Kidney (tissue), 13 donors: ENCODE measurements at regions not wholly inside any gene's neighbourhood (a gene's known extent, or its start where the extent isn't known, plus 50 kb on each side); places are given as distances from the start of the nearest gene placed in this dataset.

ENCODE experiments used
- DNase-seq, 5 donors: peaks; one replicate each; pipeline ENCODE4 v3.0.0-alpha.2; 2013 to 2020
- FAIRE-seq: peaks from 2 replicates; lab custom pipeline; 2012; peaks lifted over from hg19 to GRCh38; lab: Jason Lieb, UNC
- H3K27ac ChIP-seq, 2 donors: one replicate each; pipeline ENCODE4 v1.7.0; 2013; ENCODE audit warnings: low read depth in 2 of 2, low read length in 2 of 2, inconsistent platforms in 1 of 2
- H3K27me3 ChIP-seq: one replicate; pipeline ENCODE4 v1.7.1; 2013; ENCODE audit warnings: low read length, inconsistent platforms; ENCODE audit not compliant: control insufficient read depth, insufficient read depth
- H3K36me3 ChIP-seq, 3 donors: one replicate each; pipeline versions ENCODE4 v1.7.0 to v1.7.1; 2013; ENCODE audit warnings: low read length in 3 of 3, control low read depth in 1 of 3, inconsistent platforms in 1 of 3; ENCODE audit not compliant: insufficient read depth in 3 of 3, control insufficient read depth in 2 of 3
- H3K4me1 ChIP-seq, 3 donors: one replicate each; pipeline versions ENCODE4 v1.7.0 to v1.7.1; 2013; ENCODE audit warnings: low read length in 3 of 3, inconsistent platforms in 1 of 3, low read depth in 1 of 3; ENCODE audit not compliant: control insufficient read depth in 2 of 3, insufficient read depth in 2 of 3
- H3K4me3 ChIP-seq, 3 donors: one replicate each; pipeline versions ENCODE4 v1.7.0 to v1.8.1; 2013; ENCODE audit warnings: low read length in 3 of 3, control low read depth in 1 of 3, inconsistent platforms in 1 of 3
- H3K9ac ChIP-seq, 3 donors: one replicate each; pipeline versions ENCODE4 v1.7.0 to v1.7.1; 2013; ENCODE audit warnings: low read length in 3 of 3, control low read depth in 1 of 3, inconsistent platforms in 1 of 3
- H3K9me3 ChIP-seq, 3 donors: one replicate each; pipeline versions ENCODE4 v1.7.0 to v1.7.1; 2013; ENCODE audit warnings: low read length in 3 of 3, control low read depth in 1 of 3, inconsistent platforms in 1 of 3; ENCODE audit not compliant: control insufficient read depth in 2 of 3, insufficient read depth in 1 of 3
- CTCF ChIP-seq: IDR thresholded peaks from 3 replicates; pipeline ENCODE4 v1.5.1; 2012; ENCODE audit warnings: mild to moderate bottlenecking, moderate library complexity, borderline replicate concordance; ENCODE audit not compliant: insufficient read depth; ENCODE audit errors: extremely low read depth
- intact Hi-C: fragments of 100-400 bp; cut with DNase I; formaldehyde crosslinking; loops from one replicate; pipeline ENCODE4 v1.11.1; 2022
- donor health status: control.
- donor health status: control.
- donor health status: control.
- donor health status: control.
- donor health status: control.
- donor health status: DM: yes; HTN: yes; CAD: no.
- donor health status: Normal renal cell carcinoma (clear cell type).

DNA sequence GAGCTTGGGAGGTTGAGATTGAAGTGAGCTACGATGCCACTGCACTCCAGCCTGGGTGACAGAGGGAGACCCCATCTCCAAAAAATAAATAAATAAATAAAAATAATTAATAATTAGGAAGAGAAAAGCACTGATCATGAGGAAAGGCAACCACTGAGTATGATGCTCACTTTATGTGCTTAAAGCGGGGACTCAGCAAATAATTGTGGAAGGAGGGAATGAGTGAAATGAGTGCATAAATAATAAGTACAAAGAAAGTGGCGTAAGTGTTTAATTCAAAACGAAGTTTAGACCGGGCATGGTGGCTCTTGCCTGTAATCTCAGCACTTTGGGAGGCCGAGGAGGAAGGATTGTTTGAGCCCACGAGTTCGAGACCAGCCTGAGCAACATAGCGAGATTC, 94.9 kb upstream of the MKLN1 start:
- intact Hi-C loops, result no loop called here
- H3K27ac ChIP-seq, result no peak overlapping the region
- no peak overlapping the region for H3K9ac ChIP-seq
- DNase-seq (no peak), FAIRE-seq (no peak)
- no peaks in the 10 kb centered on the region for H3K36me3 ChIP-seq
- no peaks in the 10 kb centered on the region for H3K27me3 ChIP-seq
- no peak overlapping the region for H3K4me3 ChIP-seq
- TF ChIP-seq CTCF, result no peak
- H3K4me1 ChIP-seq, result no peaks in the 10 kb centered on the region
- no peaks in the 10 kb centered on the region for H3K9me3 ChIP-seq

GRCh38 chr7:131233193-131233592, 94.5 kb upstream of the MKLN1 start:
- intact Hi-C loops, result no loop called here
- no peak overlapping the region for H3K9ac ChIP-seq
- H3K27me3 ChIP-seq, result no peaks in the 10 kb centered on the region
- no peak overlapping the region for H3K4me3 ChIP-seq
- no peak for FAIRE-seq
- no peaks in the 10 kb centered on the region for H3K36me3 ChIP-seq
- no peak overlapping the region for H3K27ac ChIP-seq
- TF ChIP-seq CTCF, result no peak
- no peak for DNase-seq
- H3K9me3 ChIP-seq, result no peaks in the 10 kb centered on the region
- no peaks in the 10 kb centered on the region for H3K4me1 ChIP-seq

- Histone ChIP-seq H3K9ac (no peak overlapping the region), H3K9me3 (no peaks in the 10 kb centered on the region), H3K4me1 (no peaks in the 10 kb centered on the region), H3K36me3 (no peaks in the 10 kb centered on the region), H3K27ac (no peak overlapping the region), H3K4me3 (no peak overlapping the region), H3K27me3 (no peaks in the 10 kb centered on the region)
- FAIRE-seq (no peak), DNase-seq (no peak)
- intact Hi-C loops, result no loop called here
- TF ChIP-seq CTCF, result no peak
Observed at GRCh38 chr7:131234719-131235488, 92.8 kb upstream of the MKLN1 start.
